IPS-15b (cell line): ENCODE measurements at regions not wholly inside any gene's neighbourhood (a gene's known extent, or its start where the extent isn't known, plus 50 kb on each side); places are given as distances from the start of the nearest gene placed in this dataset.

Experiments used
- H3K27me3 ChIP-seq: one replicate; pipeline ENCODE4 v1.6.1; 2013; ENCODE audit warnings: low read length; ENCODE audit not compliant: control insufficient read depth, insufficient read depth
- H3K36me3 ChIP-seq: one replicate; pipeline ENCODE4 v1.6.1; 2013; ENCODE audit warnings: low read length; ENCODE audit not compliant: control insufficient read depth, insufficient read depth
- H3K4me1 ChIP-seq: one replicate; pipeline ENCODE4 v1.6.1; 2013; ENCODE audit warnings: mild to moderate bottlenecking, low read length; ENCODE audit not compliant: control insufficient read depth, insufficient read depth
- H3K4me3 ChIP-seq: one replicate; pipeline ENCODE4 v1.5.1; 2013; ENCODE audit warnings: low read depth, low read length
- H3K9ac ChIP-seq: one replicate; pipeline ENCODE4 v1.6.1; 2013; ENCODE audit warnings: low read depth, mild to moderate bottlenecking, low read length
- H3K9me3 ChIP-seq: one replicate; pipeline ENCODE4 v1.6.1; 2013; ENCODE audit warnings: mild to moderate bottlenecking, low read length; ENCODE audit not compliant: control insufficient read depth, insufficient read depth

DNA sequence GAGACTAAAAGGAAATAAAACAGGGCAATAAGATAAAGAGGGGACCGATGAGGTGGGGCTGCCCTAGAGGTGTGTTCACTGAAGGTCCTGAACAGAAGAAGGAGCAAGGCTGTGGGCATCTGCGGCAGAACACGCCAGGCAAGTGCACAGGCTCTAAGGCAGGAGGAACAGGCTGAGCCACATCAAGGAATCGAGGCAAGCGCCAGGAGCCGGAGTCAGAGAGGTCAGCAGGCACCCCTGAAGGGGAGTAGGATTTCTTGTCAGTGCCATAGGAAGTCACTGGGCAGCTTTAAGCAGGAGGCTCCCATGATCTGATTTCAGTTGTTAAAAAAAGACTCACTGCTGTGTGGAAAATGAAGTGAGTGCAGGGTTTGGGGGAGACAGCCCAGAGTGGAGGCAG is 186.5 kb downstream of the KATNIP start:
- Histone ChIP-seq H3K9me3 (no peaks in the 10 kb centered on the region), H3K4me3 (no peak overlapping the region), H3K9ac (no peak overlapping the region), H3K4me1 (no peaks in the 10 kb centered on the region), H3K27me3 (no peaks in the 10 kb centered on the region), H3K36me3 (no peaks in the 10 kb centered on the region)

- no peak overlapping the region for H3K4me3 ChIP-seq
- no peak overlapping the region for H3K9ac ChIP-seq
- H3K36me3 ChIP-seq, result no peaks in the 10 kb centered on the region
- no peaks in the 10 kb centered on the region for H3K4me1 ChIP-seq
- H3K9me3 ChIP-seq, result no peaks in the 10 kb centered on the region
- H3K27me3 ChIP-seq, result no peaks in the 10 kb centered on the region
Observed at GRCh38 chr16:27737513-27737912, 187.6 kb downstream of the KATNIP start.
